HEK293 (cell line): ENCODE measurements at regions not wholly inside any gene's neighbourhood (a gene's known extent, or its start where the extent isn't known, plus 50 kb on each side); places are given as distances from the start of the nearest gene placed in this dataset.

Source experiments
- BCL11B ChIP-seq: fragments of 450-650 bp; formaldehyde crosslinking; IDR thresholded peaks from 2 replicates; pipeline ENCODE4 v1.5.1; 2016; ENCODE audit warnings: low read depth, missing biosample characterization, missing genetic modification characterization
- GLI2 ChIP-seq: fragments of 450-650 bp; formaldehyde crosslinking; IDR thresholded peaks from 2 replicates; pipeline ENCODE4; 2017; ENCODE audit warnings: missing biosample characterization, missing genetic modification characterization, low read depth, borderline replicate concordance
- RBAK ChIP-seq: fragments of 450-650 bp; formaldehyde crosslinking; IDR thresholded peaks from 2 replicates; pipeline ENCODE4 v1.5.1; 2016; ENCODE audit warnings: missing biosample characterization, missing genetic modification characterization
- SALL2 ChIP-seq: fragments of 450-650 bp; formaldehyde crosslinking; IDR thresholded peaks from 2 replicates; pipeline ENCODE4 v1.5.0; 2017; ENCODE audit warnings: missing biosample characterization, mild to moderate bottlenecking, missing genetic modification characterization, borderline replicate concordance
- SETDB1 ChIP-seq: IDR thresholded peaks from one replicate; pipeline ENCODE4 v1.6.1; 2017; ENCODE audit warnings: mild to moderate bottlenecking, low read length, moderate library complexity, mixed read lengths; ENCODE audit not compliant: insufficient read length
- ZBTB20 ChIP-seq: fragments of 450-650 bp; formaldehyde crosslinking; IDR thresholded peaks from 2 replicates; pipeline ENCODE4 v1.5.1; 2016; ENCODE audit warnings: missing biosample characterization, missing genetic modification characterization
- ZBTB21 ChIP-seq: fragments of 450-650 bp; formaldehyde crosslinking; IDR thresholded peaks from 2 replicates; pipeline ENCODE4 v1.5.1; 2017; ENCODE audit warnings: missing biosample characterization, missing genetic modification characterization
- ZNF10 ChIP-seq: fragments of 450-650 bp; formaldehyde crosslinking; IDR thresholded peaks from 2 replicates; pipeline ENCODE4 v1.5.1; 2017; ENCODE audit warnings: missing biosample characterization, missing genetic modification characterization
- ZNF112 ChIP-seq: fragments of 450-650 bp; formaldehyde crosslinking; IDR thresholded peaks from 2 replicates; pipeline ENCODE4 v1.5.0; 2017; ENCODE audit warnings: missing biosample characterization, missing genetic modification characterization
- ZNF133 ChIP-seq: fragments of 450-650 bp; formaldehyde crosslinking; IDR thresholded peaks from 2 replicates; pipeline ENCODE4 v1.5.1; 2016; ENCODE audit warnings: missing biosample characterization, missing genetic modification characterization
- ZNF174 ChIP-seq: fragments of 450-650 bp; formaldehyde crosslinking; IDR thresholded peaks from 2 replicates; pipeline ENCODE4 v1.5.0; 2017; ENCODE audit warnings: missing biosample characterization, mild to moderate bottlenecking, missing genetic modification characterization
- ZNF184 ChIP-seq: fragments of 450-650 bp; IDR thresholded peaks from 2 replicates; pipeline ENCODE4 v1.5.1; 2018; ENCODE audit warnings: missing biosample characterization, mild to moderate bottlenecking, missing genetic modification characterization
- ZNF2 ChIP-seq: fragments of 450-650 bp; formaldehyde crosslinking; IDR thresholded peaks from 2 replicates; pipeline ENCODE4 v1.5.1; 2016; ENCODE audit warnings: missing biosample characterization, missing genetic modification characterization
- ZNF223 ChIP-seq: fragments of 450-650 bp; formaldehyde crosslinking; IDR thresholded peaks from 2 replicates; pipeline ENCODE4 v1.5.1; 2016; ENCODE audit warnings: missing biosample characterization, missing genetic modification characterization
- ZNF23 ChIP-seq: fragments of 450-650 bp; formaldehyde crosslinking; IDR thresholded peaks from 2 replicates; pipeline ENCODE4 v1.5.1; 2016; ENCODE audit warnings: missing biosample characterization, missing genetic modification characterization, borderline replicate concordance
- ZNF292 ChIP-seq: fragments of 450-650 bp; formaldehyde crosslinking; IDR thresholded peaks from 2 replicates; pipeline ENCODE4 v1.5.1; 2016; ENCODE audit warnings: low read depth, missing biosample characterization, missing genetic modification characterization, borderline replicate concordance
- ZNF324 ChIP-seq: fragments of 450-650 bp; formaldehyde crosslinking; IDR thresholded peaks from 2 replicates; pipeline ENCODE4 v1.5.1; 2016; ENCODE audit warnings: missing biosample characterization, missing genetic modification characterization
- ZNF391 ChIP-seq: fragments of 450-650 bp; formaldehyde crosslinking; IDR thresholded peaks from 2 replicates; pipeline ENCODE4 v1.5.1; 2016; ENCODE audit warnings: low read depth, missing biosample characterization, missing genetic modification characterization, borderline replicate concordance
- ZNF433 ChIP-seq: fragments of 450-650 bp; formaldehyde crosslinking; IDR thresholded peaks from 2 replicates; pipeline ENCODE4 v1.5.1; 2016; ENCODE audit warnings: missing biosample characterization, missing genetic modification characterization, low read depth
- ZNF473 ChIP-seq: fragments of 450-650 bp; formaldehyde crosslinking; IDR thresholded peaks from 2 replicates; pipeline ENCODE4 v1.5.1; 2017; ENCODE audit warnings: missing biosample characterization, missing genetic modification characterization
- ZNF521 ChIP-seq: fragments of 450-650 bp; formaldehyde crosslinking; IDR thresholded peaks from 2 replicates; pipeline ENCODE4 v1.5.1; 2017; ENCODE audit warnings: missing biosample characterization, mild to moderate bottlenecking, missing genetic modification characterization
- ZNF530 ChIP-seq: fragments of 450-650 bp; formaldehyde crosslinking; IDR thresholded peaks from 2 replicates; pipeline ENCODE4 v1.5.1; 2016; ENCODE audit warnings: low read depth, missing biosample characterization, missing genetic modification characterization
- ZNF549 ChIP-seq: fragments of 450-650 bp; IDR thresholded peaks from 2 replicates; pipeline ENCODE4 v1.5.1; 2018; ENCODE audit warnings: missing biosample characterization, missing genetic modification characterization, mild to moderate bottlenecking, inconsistent platforms, moderate library complexity
- ZNF585B ChIP-seq: fragments of 450-650 bp; formaldehyde crosslinking; IDR thresholded peaks from 2 replicates; pipeline ENCODE4 v1.5.1; 2016; ENCODE audit warnings: missing biosample characterization, missing genetic modification characterization
- ZNF596 ChIP-seq: fragments of 450-650 bp; IDR thresholded peaks from 2 replicates; pipeline ENCODE4 v1.5.0; 2018; ENCODE audit warnings: missing biosample characterization, mild to moderate bottlenecking, missing genetic modification characterization, moderate library complexity
- ZNF600 ChIP-seq: fragments of 450-650 bp; formaldehyde crosslinking; IDR thresholded peaks from 2 replicates; pipeline ENCODE4 v1.5.1; 2016; ENCODE audit warnings: missing biosample characterization, missing genetic modification characterization
- ZNF623 ChIP-seq: fragments of 450-650 bp; formaldehyde crosslinking; IDR thresholded peaks from 2 replicates; pipeline ENCODE4 v1.5.1; 2016; ENCODE audit warnings: missing biosample characterization, missing genetic modification characterization
- ZSCAN16 ChIP-seq: fragments of 450-650 bp; formaldehyde crosslinking; IDR thresholded peaks from 2 replicates; pipeline ENCODE4 v1.5.1; 2016; ENCODE audit warnings: missing biosample characterization, missing genetic modification characterization
- ZSCAN30 ChIP-seq: fragments of 450-650 bp; IDR thresholded peaks from 2 replicates; pipeline ENCODE4 v1.5.1; 2018; ENCODE audit warnings: missing biosample characterization, mild to moderate bottlenecking, missing genetic modification characterization, moderate library complexity
- TF ChIP-seq, protein P1 (sequence below): fragments of 450-650 bp; formaldehyde crosslinking; IDR thresholded peaks from 2 replicates; pipeline ENCODE4 v1.5.1; 2016; ENCODE audit warnings: missing biosample characterization, missing genetic modification characterization, borderline replicate concordance
- TF ChIP-seq, protein P2 (sequence below): fragments of 450-650 bp; formaldehyde crosslinking; IDR thresholded peaks from 2 replicates; pipeline ENCODE4 v1.5.1; 2016; ENCODE audit warnings: missing biosample characterization, missing genetic modification characterization, borderline replicate concordance
- TF ChIP-seq, protein P3 (sequence below): fragments of 450-650 bp; formaldehyde crosslinking; IDR thresholded peaks from 2 replicates; pipeline ENCODE4 v1.5.1; 2016; ENCODE audit warnings: missing biosample characterization, missing genetic modification characterization
- TF ChIP-seq, protein P4 (sequence below): fragments of 450-650 bp; formaldehyde crosslinking; IDR thresholded peaks from 2 replicates; pipeline ENCODE4 v1.5.1; 2016; ENCODE audit warnings: missing biosample characterization, missing genetic modification characterization

DNA sequence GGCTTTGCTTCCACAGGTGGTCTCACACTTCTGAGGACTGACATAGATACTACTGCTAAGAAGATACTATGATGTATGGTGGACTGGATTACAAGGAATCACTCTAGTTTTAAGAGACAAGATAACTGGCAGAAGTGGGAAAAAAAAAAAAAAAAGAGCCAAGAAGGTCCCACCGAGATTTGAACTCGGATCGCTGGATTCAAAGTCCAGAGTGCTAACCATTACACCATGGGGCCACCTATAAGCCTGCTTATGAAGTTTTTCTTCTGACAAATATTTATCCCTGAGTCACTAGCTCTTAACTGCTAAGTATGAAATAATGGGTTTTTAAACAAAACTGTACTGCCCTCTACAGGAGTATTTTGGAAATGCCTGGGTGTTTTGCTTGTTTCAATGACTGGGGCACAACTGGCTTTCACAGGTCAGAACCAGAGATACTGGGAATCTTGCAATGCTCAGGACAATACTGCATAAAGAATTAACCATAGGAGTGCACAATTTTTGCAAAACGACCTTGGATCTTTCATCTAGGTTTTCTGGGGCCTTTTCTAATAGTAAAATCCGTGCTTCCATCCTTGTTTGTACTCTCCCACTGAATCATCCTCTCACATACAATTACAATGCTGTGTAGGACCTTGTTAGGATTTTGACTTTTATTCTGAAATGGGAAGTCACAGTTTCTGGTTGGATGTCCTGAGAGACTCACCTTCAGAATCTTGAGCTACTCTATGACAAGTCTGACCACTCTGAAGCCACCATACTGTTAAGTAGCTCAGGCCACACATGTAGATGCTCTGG lies 116.3 kb downstream of the OR2B2 start (continued):
- TF ChIP-seq ZNF324 (tag by site-specific recombination) (peak; percentile 91), ZNF112 (tag by site-specific recombination) (no peak), ZBTB21 (tag by site-specific recombination) (peak; percentile 58; the same call in 1 of the 2 replicates), ZNF223 (no peak), ZNF174 (tag by site-specific recombination) (no peak), RBAK (tag by site-specific recombination) (no peak), ZNF600 (0 out of 2 replicates have a peak, but pooled peaks have one; percentile 19), ZSCAN16 (no peak), SALL2 (tag by site-specific recombination) (no peak), ZNF521 (tag by site-specific recombination) (no peak), ZNF549 (tag by site-specific recombination) (no peak), ZNF10 (0 out of 2 replicates have a peak, but pooled peaks have one; percentile 20), ZNF473 (tag by site-specific recombination) (no peak), ZNF292 (tag by site-specific recombination) (no peak), ZNF433 (tag by site-specific recombination) (no peak), ZSCAN30 (tag by site-specific recombination) (peak; percentile 79), ZNF133 (tag by site-specific recombination) (no peak), ZNF585B (tag by site-specific recombination) (no peak), ZNF596 (no peak), GLI2 (no peak), ZNF2 (peak; percentile 89), ZNF391 (tag by site-specific recombination) (peak; percentile 85; the same call in 1 of the 2 replicates), ZBTB20 (tag by site-specific recombination) (no peak), ZNF184 (tag by site-specific recombination) (peak; percentile 44; the same call in 1 of the 2 replicates), SETDB1 (no peak), ZNF23 (tag by site-specific recombination) (no peak), BCL11B (no peak), ZNF530 (tag by site-specific recombination) (no peak), ZNF623 (tag by site-specific recombination) (no peak)
- TF ChIP-seq, protein P1, sequence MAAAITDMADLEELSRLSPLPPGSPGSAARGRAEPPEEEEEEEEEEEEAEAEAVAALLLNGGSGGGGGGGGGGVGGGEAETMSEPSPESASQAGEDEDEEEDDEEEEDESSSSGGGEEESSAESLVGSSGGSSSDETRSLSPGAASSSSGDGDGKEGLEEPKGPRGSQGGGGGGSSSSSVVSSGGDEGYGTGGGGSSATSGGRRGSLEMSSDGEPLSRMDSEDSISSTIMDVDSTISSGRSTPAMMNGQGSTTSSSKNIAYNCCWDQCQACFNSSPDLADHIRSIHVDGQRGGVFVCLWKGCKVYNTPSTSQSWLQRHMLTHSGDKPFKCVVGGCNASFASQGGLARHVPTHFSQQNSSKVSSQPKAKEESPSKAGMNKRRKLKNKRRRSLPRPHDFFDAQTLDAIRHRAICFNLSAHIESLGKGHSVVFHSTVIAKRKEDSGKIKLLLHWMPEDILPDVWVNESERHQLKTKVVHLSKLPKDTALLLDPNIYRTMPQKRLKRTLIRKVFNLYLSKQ (tag by site-specific recombination), result no peak
- TF ChIP-seq, protein P2, sequence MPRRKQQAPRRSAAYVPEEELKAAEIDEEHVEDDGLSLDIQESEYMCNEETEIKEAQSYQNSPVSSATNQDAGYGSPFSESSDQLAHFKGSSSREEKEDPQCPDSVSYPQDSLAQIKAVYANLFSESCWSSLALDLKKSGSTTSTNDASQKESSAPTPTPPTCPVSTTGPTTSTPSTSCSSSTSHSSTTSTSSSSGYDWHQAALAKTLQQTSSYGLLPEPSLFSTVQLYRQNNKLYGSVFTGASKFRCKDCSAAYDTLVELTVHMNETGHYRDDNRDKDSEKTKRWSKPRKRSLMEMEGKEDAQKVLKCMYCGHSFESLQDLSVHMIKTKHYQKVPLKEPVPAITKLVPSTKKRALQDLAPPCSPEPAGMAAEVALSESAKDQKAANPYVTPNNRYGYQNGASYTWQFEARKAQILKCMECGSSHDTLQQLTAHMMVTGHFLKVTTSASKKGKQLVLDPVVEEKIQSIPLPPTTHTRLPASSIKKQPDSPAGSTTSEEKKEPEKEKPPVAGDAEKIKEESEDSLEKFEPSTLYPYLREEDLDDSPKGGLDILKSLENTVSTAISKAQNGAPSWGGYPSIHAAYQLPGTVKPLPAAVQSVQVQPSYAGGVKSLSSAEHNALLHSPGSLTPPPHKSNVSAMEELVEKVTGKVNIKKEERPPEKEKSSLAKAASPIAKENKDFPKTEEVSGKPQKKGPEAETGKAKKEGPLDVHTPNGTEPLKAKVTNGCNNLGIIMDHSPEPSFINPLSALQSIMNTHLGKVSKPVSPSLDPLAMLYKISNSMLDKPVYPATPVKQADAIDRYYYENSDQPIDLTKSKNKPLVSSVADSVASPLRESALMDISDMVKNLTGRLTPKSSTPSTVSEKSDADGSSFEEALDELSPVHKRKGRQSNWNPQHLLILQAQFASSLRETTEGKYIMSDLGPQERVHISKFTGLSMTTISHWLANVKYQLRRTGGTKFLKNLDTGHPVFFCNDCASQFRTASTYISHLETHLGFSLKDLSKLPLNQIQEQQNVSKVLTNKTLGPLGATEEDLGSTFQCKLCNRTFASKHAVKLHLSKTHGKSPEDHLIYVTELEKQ (tag by site-specific recombination), result 0 out of 2 replicates have a peak, but pooled peaks have one; percentile 12
- TF ChIP-seq, protein P3, sequence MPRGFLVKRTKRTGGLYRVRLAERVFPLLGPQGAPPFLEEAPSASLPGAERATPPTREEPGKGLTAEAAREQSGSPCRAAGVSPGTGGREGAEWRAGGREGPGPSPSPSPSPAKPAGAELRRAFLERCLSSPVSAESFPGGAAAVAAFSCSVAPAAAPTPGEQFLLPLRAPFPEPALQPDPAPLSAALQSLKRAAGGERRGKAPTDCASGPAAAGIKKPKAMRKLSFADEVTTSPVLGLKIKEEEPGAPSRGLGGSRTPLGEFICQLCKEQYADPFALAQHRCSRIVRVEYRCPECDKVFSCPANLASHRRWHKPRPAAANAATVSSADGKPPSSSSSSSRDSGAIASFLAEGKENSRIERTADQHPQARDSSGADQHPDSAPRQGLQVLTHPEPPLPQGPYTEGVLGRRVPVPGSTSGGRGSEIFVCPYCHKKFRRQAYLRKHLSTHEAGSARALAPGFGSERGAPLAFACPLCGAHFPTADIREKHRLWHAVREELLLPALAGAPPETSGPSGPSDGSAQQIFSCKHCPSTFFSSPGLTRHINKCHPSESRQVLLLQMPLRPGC, result peak; percentile 44; the same call in 1 of the 2 replicates
- TF ChIP-seq, protein P4, sequence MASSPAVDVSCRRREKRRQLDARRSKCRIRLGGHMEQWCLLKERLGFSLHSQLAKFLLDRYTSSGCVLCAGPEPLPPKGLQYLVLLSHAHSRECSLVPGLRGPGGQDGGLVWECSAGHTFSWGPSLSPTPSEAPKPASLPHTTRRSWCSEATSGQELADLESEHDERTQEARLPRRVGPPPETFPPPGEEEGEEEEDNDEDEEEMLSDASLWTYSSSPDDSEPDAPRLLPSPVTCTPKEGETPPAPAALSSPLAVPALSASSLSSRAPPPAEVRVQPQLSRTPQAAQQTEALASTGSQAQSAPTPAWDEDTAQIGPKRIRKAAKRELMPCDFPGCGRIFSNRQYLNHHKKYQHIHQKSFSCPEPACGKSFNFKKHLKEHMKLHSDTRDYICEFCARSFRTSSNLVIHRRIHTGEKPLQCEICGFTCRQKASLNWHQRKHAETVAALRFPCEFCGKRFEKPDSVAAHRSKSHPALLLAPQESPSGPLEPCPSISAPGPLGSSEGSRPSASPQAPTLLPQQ (tag by site-specific recombination), result peak; percentile 72
